Cerebellar nuclear complex (tissue), 1 donor: ENCODE measurements at regions not wholly inside any gene's neighbourhood (a gene's known extent, or its start where the extent isn't known, plus 50 kb on each side); places are given as distances from the start of the nearest gene placed in this dataset.
"Not testable (repeated sequence)": the region's sequence is repeated elsewhere in the genome, so short reads cannot be mapped to it uniquely, and the experiment has no call there.

ENCODE experiments used
- DNase-seq, 2 experiments: peaks; one replicate each; lab custom pipeline; 2025; lab: John Stamatoyannopoulos, UW

- no peak for DNase-seq
These were observed 492.9 kb downstream of the PCDH20 start for GRCh38 chr13:60922576-60923231.

GRCh38 chr13:60893801-60894200, 496.8 kb downstream of the TDRD3 start:
- DNase-seq, result no peak

GRCh38 chr13:60887711-60888110, 490.7 kb downstream of the TDRD3 start:
- no peak for DNase-seq

- DNase-seq, result no peak
These were observed 484.5 kb downstream of the TDRD3 start for GRCh38 chr13:60881507-60881906.

GRCh38 chr13:60873116-60873515, 476.1 kb downstream of the TDRD3 start:
- no peak for DNase-seq

- no peak for DNase-seq
These were observed 473.1 kb downstream of the TDRD3 start for GRCh38 chr13:60869941-60870613.

GRCh38 chr13:60869225-60869624, 472.2 kb downstream of the TDRD3 start:
- no peak for DNase-seq

- no peak for DNase-seq
These were observed 465.0 kb downstream of the TDRD3 start for GRCh38 chr13:60862036-60862435.

- no peak for DNase-seq
These were observed 460.7 kb downstream of the TDRD3 start for GRCh38 chr13:60857698-60858097.

GRCh38 chr13:60852886-60853285, 455.9 kb downstream of the TDRD3 start:
- DNase-seq, result no peak

- no peak for DNase-seq
These were observed 454.4 kb downstream of the TDRD3 start for GRCh38 chr13:60851378-60851777.

- DNase-seq, result no peak
These were observed 453.5 kb downstream of the TDRD3 start for GRCh38 chr13:60850526-60850925.

- no peak for DNase-seq
These were observed 441.6 kb downstream of the TDRD3 start for GRCh38 chr13:60838581-60838980.

- DNase-seq, result no peak
These were observed 440.8 kb downstream of the TDRD3 start for GRCh38 chr13:60837806-60838205.

GRCh38 chr13:60836821-60837220, 439.8 kb downstream of the TDRD3 start:
- no peak for DNase-seq

- no peak for DNase-seq
These were observed 414.6 kb downstream of the TDRD3 start for GRCh38 chr13:60811581-60811980.

GRCh38 chr13:60805640-60806039, 408.6 kb downstream of the TDRD3 start:
- not testable (repeated sequence) for DNase-seq

- DNase-seq, result no peak
These were observed 401.5 kb downstream of the TDRD3 start for GRCh38 chr13:60798503-60798902.

GRCh38 chr13:60797112-60797511, 400.1 kb downstream of the TDRD3 start:
- DNase-seq, result no peak

- DNase-seq, result no peak
These were observed 397.7 kb downstream of the TDRD3 start for GRCh38 chr13:60794751-60795150.

GRCh38 chr13:60790620-60791019, 393.6 kb downstream of the TDRD3 start:
- no peak for DNase-seq

- DNase-seq, result no peak
These were observed 391.3 kb downstream of the TDRD3 start for GRCh38 chr13:60788156-60788829.

GRCh38 chr13:60787083-60787482, 390.1 kb downstream of the TDRD3 start:
- no peak for DNase-seq
